ENCODE measurements at regions not wholly inside any gene's neighbourhood (a gene's known extent, or its start where the extent isn't known, plus 50 kb on each side); places are given as distances from the start of the nearest gene placed in this dataset.

GRCh38 chr3:4158329-4158728 lies 144.8 kb upstream of the SETMAR start:
- TF ChIP-seq CTCF (IDR thresholded peaks at IDR 0.05) (no peak), POLR2A (IDR thresholded peaks at IDR 0.05) (no peak)
